Lower leg skin (tissue), 4 donors: ENCODE measurements at regions not wholly inside any gene's neighbourhood (a gene's known extent, or its start where the extent isn't known, plus 50 kb on each side); places are given as distances from the start of the nearest gene placed in this dataset.
"Not testable (repeated sequence)": the region's sequence is repeated elsewhere in the genome, so short reads cannot be mapped to it uniquely, and the experiment has no call there.

Experiments used
- DNase-seq, 2 donors: peaks; one replicate each; pipeline ENCODE4 v3.0.0-alpha.2; 2019; ENCODE audit warnings: low spot score in 2 of 2
- H3K4me3 ChIP-seq: fragments of 200-600 bp; sonication (generic); 2 replicates; pipeline ENCODE4 v1.5.1; 2017; ENCODE audit warnings: mild to moderate bottlenecking, low read depth; ENCODE audit not compliant: poor library complexity, severe bottlenecking
- CTCF ChIP-seq, 3 donors: fragments of 450-650 bp; IDR thresholded peaks; one replicate each; pipeline ENCODE4 v1.5.1; 2016; ENCODE audit warnings: antibody characterized with exemption in 3 of 3, mild to moderate bottlenecking in 3 of 3, moderate library complexity in 2 of 3
- POLR2A ChIP-seq, 2 donors: fragments of 450-650 bp; IDR thresholded peaks; one replicate each; pipeline ENCODE4 v1.6.1; 2016 to 2017; ENCODE audit warnings: antibody characterized with exemption in 2 of 2, mild to moderate bottlenecking in 1 of 2, moderate library complexity in 1 of 2
- WGBS, 2 donors: methylation state at CpG; one replicate each; pipeline ENCODE4 v1.1.5; 2018; 5-methylcytosine and 5-hydroxymethylcytosine counted together
- intact Hi-C: fragments of 100-400 bp; cut with DNase I; formaldehyde crosslinking; loops from one replicate; pipeline ENCODE4 v1.15.0; 2023; ENCODE audit warnings: low total_unique reads

- intact Hi-C loops = no loop called here
- TF ChIP-seq CTCF (IDR thresholded peaks at IDR 0.05) (no peak), POLR2A (IDR thresholded peaks at IDR 0.05) (no peak)
- H3K4me3 ChIP-seq = no peak overlapping the region
- no peak for DNase-seq
- 71 to 89% methylated on average over 1 of the region's 1 CpG for WGBS, 2 donors
Measured at GRCh38 chr2:19617257-19617848, 258.9 kb upstream of the OSR1 start.

GRCh38 chr2:19615402-19615801 lies 257.0 kb upstream of the OSR1 start:
- intact Hi-C loops, H3K4me3 ChIP-seq, DNase-seq: not testable (repeated sequence)
- WGBS, 2 donors = 87 to 92% methylated on average over 6 of the region's 6 CpGs

GRCh38 chr2:19614066-19614465 lies 255.6 kb upstream of the OSR1 start:
- H3K4me3 ChIP-seq = no peak overlapping the region
- TF ChIP-seq POLR2A (IDR thresholded peaks at IDR 0.05) (no peak), CTCF (IDR thresholded peaks at IDR 0.05) (no peak)
- DNase-seq = no peak
- intact Hi-C loops = no loop called here
- 31 to 41% methylated on average over 2 of the region's 2 CpGs for WGBS, 2 donors

GRCh38 chr2:19611491-19612332 lies 253.3 kb upstream of the OSR1 start:
- DNase-seq = no peak
- no peak overlapping the region for H3K4me3 ChIP-seq
- 83 to 89% methylated on average over 4 of the region's 4 CpGs for WGBS, 2 donors
- TF ChIP-seq CTCF (IDR thresholded peaks at IDR 0.05) = no peak
- TF ChIP-seq POLR2A (IDR thresholded peaks at IDR 0.05) = no peak
- intact Hi-C loops = no loop called here

GRCh38 chr2:19609266-19609665 lies 250.8 kb upstream of the OSR1 start:
- H3K4me3 ChIP-seq = no peak overlapping the region
- TF ChIP-seq POLR2A (IDR thresholded peaks at IDR 0.05) = no peak
- TF ChIP-seq CTCF (IDR thresholded peaks at IDR 0.05) = no peak
- intact Hi-C loops = no loop called here
- DNase-seq = no peak
- 66 to 83% methylated on average over 6 of the region's 6 CpGs for WGBS, 2 donors

- H3K4me3 ChIP-seq = no peak overlapping the region
- peak in 1 of 2 donors; percentile 32 for DNase-seq
- 44 to 47% methylated on average over 4 of the region's 4 CpGs for whole genome bisulfite sequencing, 2 donors
- TF ChIP-seq CTCF (IDR thresholded peaks at IDR 0.05) (no peak), POLR2A (IDR thresholded peaks at IDR 0.05) (no peak)
- intact Hi-C loops = no loop called here
Measured at GRCh38 chr2:19607931-19608771, 249.7 kb upstream of the OSR1 start.
